Left forelimb (tissue), 1 donor: ENCODE measurements at regions not wholly inside any gene's neighbourhood (a gene's known extent, or its start where the extent isn't known, plus 50 kb on each side); places are given as distances from the start of the nearest gene placed in this dataset.

Source experiments
- DNase-seq: peaks from one replicate; pipeline ENCODE4 v3.0.0-alpha.2; 2018; ENCODE audit warnings: low spot score

DNA sequence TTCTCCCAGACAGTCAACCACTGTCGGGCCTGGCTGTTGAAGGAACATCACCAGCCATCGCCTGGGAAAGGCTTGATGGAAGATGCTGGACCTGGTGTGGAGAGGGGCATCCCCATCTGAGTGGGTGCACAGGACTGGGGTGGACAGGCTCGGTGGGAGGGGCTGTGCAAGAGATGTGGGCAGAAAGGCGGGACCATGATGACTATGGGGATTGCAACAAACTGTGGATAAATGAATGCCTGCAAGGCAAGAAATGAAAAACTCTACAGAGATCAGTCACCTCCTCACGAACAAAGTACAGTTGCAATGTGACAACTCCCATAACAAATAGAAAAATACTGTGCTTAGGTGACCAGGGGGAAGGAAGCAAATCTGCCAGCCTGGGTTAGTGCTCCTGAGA is 171.9 kb upstream of the GPR12 start:
- DNase-seq, result no peak

- DNase-seq, result peak; percentile 79
These were observed 169.6 kb upstream of the GPR12 start for GRCh38 chr13:26929971-26930730.

DNA sequence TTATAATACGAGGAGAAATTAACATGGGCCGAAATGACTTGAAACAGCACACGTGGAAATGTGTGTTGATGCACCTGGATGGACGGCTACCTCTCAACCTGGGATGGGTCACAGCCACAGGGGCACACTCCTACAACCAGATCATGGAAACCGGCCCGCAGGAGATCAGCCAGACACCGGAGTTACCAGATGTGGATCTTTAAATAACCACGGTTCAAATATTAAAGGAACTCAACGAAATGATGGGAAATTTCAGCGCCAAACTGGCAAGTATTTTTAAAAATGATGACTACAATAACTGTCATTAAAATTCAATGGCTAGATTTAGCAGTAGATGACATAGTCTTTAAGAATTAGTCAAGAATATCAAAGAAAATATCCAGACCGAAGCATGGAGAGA is 166.9 kb upstream of the GPR12 start:
- peak; percentile 22 for DNase-seq

DNA sequence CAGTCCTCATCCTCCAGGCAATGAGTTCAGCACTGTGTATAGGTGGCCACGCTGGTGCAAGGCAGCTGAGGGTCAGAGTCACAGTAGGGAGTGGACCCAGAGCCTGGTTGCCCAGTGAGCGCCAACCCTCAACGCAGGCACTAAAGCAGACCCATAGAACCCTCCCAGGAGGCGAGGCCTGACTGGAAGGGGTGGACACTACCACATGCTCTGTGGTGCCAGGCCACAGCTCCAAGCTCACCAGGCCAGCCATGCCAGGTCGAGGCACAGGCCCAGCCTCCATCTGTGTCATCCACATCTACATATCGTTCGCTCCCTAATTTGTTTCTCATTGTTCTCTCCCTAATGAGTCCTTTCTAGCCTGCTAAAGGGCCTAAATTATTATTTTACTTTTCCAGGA is 165.8 kb upstream of the GPR12 start:
- DNase-seq, result peak; percentile 65

GRCh38 chr13:26923824-26924605 is 163.4 kb upstream of the GPR12 start:
- peak; percentile 42 for DNase-seq

DNA sequence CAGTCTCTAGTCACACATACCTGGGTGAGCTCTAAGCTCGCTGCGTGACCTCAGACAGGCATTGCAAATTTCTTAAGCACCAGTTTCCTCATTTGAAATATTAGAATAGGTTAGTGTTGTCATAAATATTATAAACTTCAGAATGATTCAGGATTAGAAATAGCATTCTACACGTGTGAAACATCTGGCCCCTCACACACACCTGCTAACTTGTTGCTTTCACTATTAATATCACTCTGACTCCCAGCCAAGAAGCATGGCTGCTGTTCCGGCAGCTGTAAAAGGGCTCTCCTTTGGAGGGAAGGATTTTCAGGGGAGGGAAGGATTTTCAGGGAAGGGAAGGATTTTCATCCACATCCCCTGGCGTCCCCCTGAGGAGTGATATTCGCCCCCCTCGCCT is 161.3 kb upstream of the GPR12 start:
- no peak for DNase-seq

DNA sequence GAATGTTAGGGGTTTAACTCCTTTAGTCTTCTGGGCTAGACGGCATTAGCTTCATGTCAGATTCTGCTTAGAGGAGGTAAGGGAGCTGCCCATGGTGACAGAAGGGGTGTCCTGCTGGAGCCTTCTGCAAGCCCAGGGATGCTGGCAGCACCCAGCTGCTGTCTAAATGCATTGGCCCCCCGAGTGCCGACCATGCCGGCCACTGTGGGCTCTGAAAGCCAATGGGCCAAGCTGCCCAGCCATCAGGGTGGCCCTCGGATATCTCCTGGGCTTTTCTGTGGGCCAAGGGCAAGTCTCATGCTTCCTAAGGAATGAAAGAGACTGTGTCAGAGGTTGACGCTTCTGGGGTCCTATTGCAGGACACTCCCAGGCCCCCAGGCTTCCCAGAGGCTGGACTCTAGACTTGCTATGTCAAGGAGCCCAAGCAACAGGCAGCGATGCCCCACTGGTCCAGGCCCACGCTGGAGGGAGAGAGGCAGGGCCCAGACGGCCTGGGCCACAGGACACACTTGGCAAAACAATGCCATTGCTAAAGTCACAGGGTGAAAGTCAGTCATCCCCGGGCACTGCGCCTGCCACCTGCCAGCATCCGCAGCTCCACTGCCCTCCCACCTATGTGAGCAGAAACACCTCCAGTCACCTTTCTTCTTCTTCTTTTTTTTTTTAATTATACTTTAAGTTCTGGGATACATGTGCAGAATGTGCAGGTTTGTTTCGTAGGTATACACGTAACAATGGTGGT is 160.2 kb upstream of the GPR12 start:
- no peak for DNase-seq

GRCh38 chr13:26919732-26920131 is 159.1 kb upstream of the GPR12 start:
- no peak for DNase-seq

- no peak for DNase-seq
These were observed 158.7 kb upstream of the GPR12 start for GRCh38 chr13:26919311-26919710.

DNA sequence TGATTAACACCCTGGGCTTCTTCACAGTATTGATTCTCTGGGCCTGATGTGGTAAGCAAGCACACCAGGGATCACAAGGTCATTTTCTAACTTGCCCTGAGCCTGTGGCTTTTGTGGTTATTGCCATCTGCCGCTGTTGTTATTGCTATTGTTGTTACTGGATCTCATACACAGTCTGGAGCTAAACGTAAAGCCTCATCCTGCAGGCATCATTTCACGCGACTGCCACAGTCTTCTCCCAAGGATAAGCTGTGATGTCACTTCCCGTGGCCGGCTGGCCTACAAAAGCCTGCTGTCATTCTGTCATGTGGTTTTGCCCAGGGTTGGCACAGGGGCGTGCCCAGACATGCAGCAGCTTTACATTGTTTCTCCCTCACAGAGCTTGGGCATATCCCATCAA is 154.0 kb upstream of the GPR12 start:
- peak; percentile 38 for DNase-seq

GRCh38 chr13:26914148-26914547 is 153.6 kb upstream of the GPR12 start:
- DNase-seq, result no peak

DNA sequence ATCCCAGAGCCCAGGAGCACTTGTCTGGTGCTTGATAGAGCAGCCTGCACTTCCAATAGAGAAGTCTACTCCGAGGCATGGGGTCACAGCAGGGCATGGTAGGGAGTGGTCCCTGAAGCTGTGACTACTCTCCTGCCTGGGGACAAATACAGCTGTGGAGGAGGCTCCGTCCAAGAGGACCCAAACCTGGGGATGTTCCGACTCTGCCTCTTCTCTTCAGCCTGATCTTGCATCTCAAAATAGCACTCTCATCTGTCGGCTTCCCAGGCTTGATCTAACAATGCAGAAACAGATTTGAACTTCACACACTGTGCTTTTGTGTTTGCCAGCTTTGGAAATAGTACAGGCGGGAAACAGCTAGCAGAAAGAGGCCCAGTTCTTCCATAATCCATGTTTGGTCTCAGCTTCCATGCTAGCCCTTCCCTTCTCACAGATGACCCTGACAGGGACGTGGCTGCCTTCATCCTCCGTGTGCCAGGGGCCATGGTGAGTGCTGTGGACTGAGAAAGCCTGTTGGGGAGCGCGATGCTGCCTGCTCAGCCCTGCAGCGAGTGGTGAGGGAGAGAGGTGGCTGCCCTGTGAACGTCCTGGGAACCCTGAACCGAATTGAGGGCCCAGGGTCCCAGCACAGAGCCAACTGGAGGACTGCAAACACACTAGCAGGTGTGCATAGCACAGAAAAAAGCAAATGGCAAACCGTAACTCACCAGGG is 150.3 kb upstream of the GPR12 start:
- DNase-seq, result peak; percentile 23

DNA sequence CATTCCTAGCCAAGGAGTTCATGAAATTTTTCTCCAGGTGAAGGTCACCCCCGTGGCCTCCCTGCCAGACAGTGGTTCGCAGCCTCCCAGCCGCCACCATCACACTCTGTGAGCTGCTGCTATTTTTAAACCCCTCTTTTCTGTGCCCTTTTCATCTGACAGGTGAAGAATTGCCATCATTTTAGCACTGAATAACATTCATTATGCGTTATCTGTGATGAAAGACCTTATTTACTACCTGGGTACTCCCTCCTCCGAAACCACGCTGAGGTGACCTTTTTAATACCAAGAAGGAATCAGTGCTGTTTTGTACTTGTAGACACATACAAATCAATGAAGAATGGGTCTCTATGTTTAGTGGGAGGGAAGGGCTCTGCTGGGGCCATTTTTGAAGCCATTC is 148.9 kb upstream of the GPR12 start:
- peak; percentile 48 for DNase-seq

DNA sequence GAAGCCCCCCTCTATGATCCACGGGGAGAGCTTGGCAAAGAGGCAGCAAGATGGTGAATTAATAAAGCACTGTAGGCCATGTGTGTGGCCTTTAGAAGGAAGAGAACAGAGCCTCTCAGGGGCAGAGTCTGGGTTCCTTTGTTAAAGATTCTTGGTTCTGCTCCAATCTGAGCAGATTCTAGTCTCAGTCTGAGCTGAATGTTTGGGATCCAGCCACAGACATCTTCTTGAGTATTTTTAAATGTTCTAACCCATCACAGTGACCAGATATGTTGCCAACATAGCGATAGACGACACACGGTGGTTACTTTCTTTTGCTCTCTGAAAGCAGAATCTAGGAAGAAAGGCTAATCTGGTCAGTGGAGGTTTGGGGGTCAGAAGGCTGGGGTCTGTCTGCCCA is 147.5 kb upstream of the GPR12 start:
- peak; percentile 28 for DNase-seq

GRCh38 chr13:26899202-26899601 is 138.6 kb upstream of the GPR12 start:
- no peak for DNase-seq

- no peak for DNase-seq
These were observed 137.3 kb upstream of the GPR12 start for GRCh38 chr13:26897706-26898550.

GRCh38 chr13:26896986-26897668 is 136.5 kb upstream of the GPR12 start:
- DNase-seq, result no peak

GRCh38 chr13:26895808-26896466 is 135.4 kb upstream of the GPR12 start:
- DNase-seq, result no peak

DNA sequence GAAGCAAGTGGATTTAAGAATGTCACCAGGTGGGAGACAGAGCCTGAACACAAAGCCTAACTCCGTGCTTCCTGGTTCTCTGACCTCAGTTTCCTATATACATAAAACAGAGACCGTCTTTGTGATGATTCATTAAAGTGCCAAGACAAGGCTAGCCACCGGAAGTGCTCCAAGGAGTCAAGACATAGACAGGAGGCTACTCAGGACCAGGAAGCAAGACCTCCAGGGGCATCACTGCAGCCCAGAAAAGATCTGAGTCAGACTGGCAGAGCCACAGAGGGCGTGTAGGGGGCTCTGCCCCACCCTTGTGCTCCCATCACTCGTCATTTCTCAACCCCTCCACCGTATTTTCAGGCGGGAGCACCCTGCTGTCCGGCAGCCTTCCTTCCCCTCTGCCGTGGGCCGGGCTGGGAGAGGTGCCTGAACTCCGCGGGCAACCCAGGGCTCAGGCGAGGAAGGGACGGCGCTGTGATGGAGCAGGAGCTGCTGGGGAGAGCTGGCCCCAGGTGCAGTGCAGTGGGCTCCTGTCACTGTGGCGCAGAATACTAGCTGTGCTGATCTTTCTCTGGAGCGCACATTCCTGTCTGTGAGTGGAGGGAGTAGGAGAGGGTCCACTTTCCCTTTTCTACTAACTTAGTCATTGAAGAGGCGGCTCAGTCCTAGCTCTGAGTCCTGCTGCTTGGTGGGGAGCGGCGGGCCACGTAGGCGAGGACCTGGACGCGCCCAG is 134.7 kb upstream of the GPR12 start:
- no peak for DNase-seq
